Putamen (tissue), 1 donor: ENCODE measurements at regions not wholly inside any gene's neighbourhood (a gene's known extent, or its start where the extent isn't known, plus 50 kb on each side); places are given as distances from the start of the nearest gene placed in this dataset.

Source experiments
- DNase-seq: peaks from one replicate; pipeline ENCODE4 v3.0.0-alpha.2; 2016; ENCODE audit warnings: low spot score

- no peak for DNase-seq
Measured at GRCh38 chr10:29158066-29158465, 130.8 kb upstream of the LYZL1 start.

DNA sequence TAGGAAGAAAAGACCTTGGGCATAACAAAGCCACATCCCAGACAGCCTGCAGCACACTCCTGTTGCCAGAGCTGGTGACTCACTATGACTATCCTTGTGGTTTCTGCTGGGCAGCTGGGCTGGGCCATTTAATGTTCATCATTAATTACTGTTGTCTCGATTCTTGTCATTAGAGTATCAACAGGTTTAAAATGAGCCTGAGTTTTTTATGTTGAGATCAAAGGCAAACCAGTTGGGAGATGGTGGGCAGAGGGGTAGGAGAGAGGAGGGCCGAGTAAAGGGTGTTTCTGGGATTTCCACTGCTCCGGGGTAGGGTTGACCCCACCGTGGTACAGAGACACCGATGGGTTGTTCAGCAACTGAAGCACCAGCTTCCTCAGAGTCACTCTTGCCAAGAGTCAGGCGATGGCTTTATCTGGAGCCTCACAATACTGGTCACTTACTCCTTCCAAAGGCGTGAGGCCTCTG, 128.7 kb upstream of the LYZL1 start:
- DNase-seq = no peak

- no peak for DNase-seq
Measured at GRCh38 chr10:29163746-29164145, 125.1 kb upstream of the LYZL1 start.

DNA sequence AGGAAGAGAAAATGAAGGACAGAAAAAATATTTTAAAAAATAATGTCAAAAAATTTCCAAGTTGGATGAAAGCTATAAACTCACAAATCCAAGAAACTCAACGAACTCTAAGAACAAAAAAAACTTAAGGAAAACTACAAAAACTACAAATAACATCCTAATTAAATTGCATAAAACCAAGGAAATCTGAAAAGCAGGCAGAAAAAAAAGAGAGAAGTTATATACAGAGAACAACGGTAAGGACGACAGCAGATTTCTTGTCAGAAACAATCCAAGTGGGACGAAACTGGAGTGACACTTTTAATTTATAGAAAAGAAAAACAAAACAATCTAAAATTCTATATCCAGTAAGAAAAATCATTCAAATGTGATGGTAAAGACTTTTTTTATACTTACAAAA, 122.2 kb upstream of the LYZL1 start:
- no peak for DNase-seq

DNA sequence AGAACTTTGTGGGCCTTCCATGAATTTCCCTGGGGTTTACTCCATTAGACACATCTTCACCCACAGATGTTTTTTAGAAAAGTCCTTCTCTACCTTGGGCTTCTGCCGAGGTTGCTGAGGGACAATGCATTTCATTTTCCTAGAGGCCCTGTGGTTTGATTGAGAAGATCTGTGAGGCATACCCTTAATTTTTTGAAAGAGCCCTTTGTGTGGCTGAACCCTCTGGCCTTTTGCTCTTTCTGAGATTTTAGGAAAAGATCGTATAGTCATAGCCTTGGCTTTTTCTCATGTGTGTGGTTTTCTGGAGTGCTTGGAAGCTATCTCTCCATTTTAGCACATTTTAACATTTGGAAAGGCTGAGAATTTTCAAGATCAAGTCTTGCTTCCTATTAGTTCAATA, 119.8 kb upstream of the LYZL1 start:
- DNase-seq = no peak

GRCh38 chr10:29171717-29172116, 117.2 kb upstream of the LYZL1 start:
- DNase-seq = no peak

- no peak for DNase-seq
Measured at GRCh38 chr10:29174389-29174788, 114.5 kb upstream of the LYZL1 start.

DNA sequence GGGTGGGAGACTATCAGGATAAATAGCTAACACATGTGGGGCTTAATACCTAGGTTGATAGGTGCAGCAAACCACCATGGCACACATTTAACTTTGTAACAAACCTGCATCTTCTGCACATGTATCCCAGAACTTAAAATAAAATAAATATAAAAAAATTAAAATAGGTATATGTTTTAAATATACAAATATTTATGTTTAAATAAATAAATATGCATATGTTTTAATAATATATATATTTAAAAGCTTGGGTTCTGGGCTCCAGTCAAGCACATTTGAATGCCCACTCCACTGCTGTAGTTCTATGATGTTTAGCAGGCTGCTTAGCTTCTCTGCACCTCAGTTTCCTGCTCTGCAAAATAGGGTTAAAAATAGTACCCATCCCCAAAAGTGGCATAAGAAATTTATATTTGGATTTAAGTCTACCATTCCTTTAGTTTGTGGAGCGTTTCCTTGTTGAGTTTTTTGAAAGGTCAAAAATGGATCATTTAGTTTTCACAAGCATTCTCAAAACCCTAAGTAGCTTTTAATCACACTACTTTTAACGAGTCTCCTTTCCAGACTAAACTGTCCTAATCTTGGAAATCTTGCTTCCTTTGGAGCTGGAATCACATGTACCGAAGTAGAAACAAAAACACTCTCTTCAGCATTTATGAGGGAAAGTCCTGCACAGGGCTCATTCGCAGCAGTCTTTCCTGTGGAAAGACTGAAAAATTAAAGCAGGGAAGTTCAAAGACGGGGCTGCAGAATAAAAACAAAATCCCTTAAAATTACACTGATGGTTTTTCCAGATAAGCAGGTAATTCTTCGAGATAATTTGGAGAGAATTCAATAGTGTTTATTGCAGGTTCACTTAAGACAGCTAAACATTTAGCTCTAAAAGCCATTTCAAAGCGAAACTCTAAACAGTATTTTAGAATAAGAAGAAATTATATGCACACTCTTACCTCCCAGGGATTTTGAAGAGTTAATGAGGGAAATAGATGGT, 111.7 kb upstream of the LYZL1 start:
- DNase-seq = no peak

DNA sequence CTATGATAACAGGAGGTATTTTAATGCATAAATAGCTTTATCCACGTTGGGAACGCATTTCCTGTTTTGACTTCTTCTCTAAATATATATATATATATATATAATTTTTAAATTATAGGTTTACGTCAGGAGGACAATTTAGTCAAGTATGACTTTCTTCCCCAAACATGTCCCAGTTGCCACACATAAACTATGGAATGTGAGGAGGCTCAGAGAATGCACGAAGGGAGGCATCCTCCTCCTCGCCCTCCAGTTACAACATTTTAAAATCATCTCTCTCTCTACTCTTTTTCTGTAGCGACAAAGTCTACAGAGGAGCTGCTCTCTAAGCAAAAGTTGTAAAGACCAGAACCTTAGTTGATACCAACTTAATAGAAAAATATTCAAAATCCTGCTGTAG, 106.9 kb upstream of the LYZL1 start:
- no peak for DNase-seq

- no peak for DNase-seq
Measured at GRCh38 chr10:29183301-29183945, 105.4 kb upstream of the LYZL1 start.

- DNase-seq = no peak
Measured at GRCh38 chr10:29184205-29185000, 104.5 kb upstream of the LYZL1 start.

GRCh38 chr10:29185050-29185449, 103.8 kb upstream of the LYZL1 start:
- DNase-seq = no peak

- no peak for DNase-seq
Measured at GRCh38 chr10:29186221-29186620, 102.6 kb upstream of the LYZL1 start.

GRCh38 chr10:29189256-29189655, 99.6 kb upstream of the LYZL1 start:
- no peak for DNase-seq

GRCh38 chr10:29191674-29192073, 97.2 kb upstream of the LYZL1 start:
- DNase-seq = no peak

GRCh38 chr10:29199339-29199738, 89.5 kb upstream of the LYZL1 start:
- no peak for DNase-seq

DNA sequence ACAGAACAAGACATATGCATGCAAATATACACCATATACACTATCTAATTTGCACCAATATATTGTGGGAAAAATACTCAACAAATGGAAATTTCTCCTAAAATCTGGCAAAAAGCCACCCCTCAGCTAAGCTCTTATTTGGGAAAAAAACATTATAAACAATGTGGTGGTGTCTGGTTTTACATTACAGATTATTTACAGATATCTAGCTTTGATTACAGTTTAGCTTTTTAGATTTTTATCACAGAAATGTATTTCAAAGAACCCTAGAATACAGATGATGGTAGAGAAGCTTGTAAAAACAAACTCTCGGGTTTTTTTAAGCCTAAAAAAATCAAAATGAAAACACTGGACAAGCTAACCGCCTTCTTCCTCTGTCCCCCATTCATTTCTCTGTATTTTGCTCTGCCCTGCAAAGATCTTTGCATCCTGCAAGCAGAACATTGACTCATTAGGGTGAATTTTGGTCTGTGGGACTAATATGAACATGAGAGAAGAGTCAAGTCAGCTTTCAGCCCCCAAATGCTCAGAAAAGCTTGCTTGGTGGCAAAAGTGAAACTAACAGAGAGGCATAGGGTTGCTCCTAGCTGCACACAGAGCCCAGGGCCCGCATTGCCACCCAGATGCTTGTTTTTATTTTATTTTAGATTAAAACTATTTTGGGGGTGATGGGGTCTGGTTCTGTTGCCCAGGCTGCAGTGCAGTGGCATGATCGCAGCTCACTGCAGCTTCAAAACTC, 88.8 kb upstream of the LYZL1 start:
- DNase-seq = no peak

DNA sequence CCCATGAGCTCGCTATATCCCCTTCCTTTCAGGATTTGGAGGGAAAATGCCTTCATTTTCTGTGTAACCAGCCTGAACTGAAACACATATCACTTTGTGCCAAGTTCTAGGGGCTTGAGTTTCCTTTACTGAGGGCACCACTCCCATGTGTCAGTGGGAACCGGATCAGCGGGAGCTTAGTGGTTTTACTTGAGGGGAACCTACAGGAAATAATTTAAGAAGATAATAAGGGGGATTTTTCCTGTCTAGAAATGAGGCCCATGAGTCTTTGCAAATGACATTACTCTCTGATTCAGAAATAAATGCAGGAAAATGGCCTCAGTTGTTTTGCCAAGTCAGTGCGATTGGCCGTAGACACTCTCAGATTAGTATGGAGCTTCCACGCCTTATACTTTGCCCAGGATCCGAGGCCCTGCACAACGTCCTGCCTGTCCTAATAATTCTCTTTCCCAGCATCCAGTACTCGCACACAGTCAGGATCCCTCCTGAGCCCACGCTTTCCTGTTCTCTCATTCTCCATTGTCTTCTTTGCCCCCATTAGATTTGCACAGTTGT, 86.4 kb upstream of the LYZL1 start:
- no peak for DNase-seq

DNA sequence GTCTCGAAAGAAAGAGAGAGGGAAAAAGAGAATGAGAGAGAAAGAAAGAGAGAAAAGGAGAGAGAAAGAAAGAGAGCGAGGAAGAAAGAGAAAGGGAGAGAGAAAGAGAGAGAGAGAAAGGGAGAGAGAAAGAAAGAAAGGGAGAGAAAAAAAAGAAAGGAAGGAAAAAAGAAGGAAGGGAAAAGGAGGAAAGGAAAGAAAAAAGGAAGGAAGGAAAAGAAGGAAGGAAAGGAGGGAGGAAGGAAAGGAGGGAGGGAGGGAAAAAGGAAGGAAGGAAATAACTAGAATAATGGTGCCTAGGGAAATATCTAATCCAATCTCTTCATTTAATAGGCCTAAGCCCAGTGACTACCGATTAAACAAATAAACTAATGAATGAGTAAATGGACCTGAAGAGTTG, 85.4 kb upstream of the LYZL1 start:
- no peak for DNase-seq

DNA sequence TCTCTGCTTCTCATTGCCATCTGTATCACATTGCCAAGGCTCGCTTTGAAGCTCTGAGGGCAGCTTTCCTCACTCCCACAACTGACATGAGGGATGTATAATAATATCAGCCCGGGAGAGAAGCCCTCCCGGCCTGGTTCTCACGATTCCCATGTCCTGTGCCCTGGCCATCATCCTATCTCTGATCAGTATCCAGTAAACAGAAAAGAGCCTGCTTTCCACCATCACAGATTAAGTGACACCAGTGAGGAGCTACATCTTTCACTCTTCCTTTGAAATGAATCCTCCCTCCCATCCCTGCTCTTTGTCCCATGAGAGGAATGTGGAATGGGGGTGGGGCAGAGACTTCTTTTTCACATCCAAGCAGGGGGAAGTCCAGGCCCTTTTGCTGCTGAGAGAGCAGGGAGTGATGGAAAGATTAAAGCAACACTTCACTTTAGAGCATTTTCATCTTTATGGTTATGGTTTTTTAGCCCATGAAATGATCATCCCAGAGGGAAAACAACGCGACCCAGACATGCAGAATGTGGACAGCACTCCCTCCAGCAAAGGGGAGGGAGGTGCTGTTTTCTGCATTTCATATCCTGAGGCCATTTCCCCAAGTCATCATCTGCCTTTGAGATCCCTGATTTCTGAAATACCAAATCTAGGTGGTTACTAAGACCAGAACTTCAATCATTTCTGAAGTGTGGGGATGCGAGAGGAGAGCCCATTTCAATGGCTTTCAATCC, 84.6 kb upstream of the LYZL1 start:
- no peak for DNase-seq

DNA sequence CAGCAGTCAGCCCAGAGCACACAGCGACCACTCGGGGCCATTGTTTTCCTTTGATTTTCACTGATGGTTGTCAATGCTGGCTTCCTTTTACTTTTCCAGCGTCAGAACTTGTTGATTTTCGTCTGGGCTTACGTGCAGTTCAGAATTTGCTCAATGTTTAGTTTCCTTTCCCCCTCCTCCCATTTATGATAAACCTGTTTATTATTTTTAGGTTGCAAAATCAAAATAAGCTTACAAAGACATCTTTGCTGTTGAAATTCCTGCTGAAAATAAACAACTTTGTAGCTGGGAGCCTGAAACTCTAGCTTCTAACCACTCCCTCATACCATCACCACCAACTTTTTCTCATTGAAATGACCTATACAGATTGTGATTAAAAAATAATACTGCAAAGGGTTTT, 83.1 kb upstream of the LYZL1 start:
- no peak for DNase-seq
